ENCODE measurements at regions not wholly inside any gene's neighbourhood (a gene's known extent, or its start where the extent isn't known, plus 50 kb on each side); places are given as distances from the start of the nearest gene placed in this dataset.
A peak's percentile ranks its signal among the peaks of the same experiment; 100 is the strongest.

- no peak for TF ChIP-seq POLR2G (IDR thresholded peaks at IDR 0.05; ENCODE audit: low read depth, low read length)
- TF ChIP-seq SNIP1 (IDR thresholded peaks at IDR 0.05; ENCODE audit: low read depth): no peak
- TF ChIP-seq, protein P1, sequence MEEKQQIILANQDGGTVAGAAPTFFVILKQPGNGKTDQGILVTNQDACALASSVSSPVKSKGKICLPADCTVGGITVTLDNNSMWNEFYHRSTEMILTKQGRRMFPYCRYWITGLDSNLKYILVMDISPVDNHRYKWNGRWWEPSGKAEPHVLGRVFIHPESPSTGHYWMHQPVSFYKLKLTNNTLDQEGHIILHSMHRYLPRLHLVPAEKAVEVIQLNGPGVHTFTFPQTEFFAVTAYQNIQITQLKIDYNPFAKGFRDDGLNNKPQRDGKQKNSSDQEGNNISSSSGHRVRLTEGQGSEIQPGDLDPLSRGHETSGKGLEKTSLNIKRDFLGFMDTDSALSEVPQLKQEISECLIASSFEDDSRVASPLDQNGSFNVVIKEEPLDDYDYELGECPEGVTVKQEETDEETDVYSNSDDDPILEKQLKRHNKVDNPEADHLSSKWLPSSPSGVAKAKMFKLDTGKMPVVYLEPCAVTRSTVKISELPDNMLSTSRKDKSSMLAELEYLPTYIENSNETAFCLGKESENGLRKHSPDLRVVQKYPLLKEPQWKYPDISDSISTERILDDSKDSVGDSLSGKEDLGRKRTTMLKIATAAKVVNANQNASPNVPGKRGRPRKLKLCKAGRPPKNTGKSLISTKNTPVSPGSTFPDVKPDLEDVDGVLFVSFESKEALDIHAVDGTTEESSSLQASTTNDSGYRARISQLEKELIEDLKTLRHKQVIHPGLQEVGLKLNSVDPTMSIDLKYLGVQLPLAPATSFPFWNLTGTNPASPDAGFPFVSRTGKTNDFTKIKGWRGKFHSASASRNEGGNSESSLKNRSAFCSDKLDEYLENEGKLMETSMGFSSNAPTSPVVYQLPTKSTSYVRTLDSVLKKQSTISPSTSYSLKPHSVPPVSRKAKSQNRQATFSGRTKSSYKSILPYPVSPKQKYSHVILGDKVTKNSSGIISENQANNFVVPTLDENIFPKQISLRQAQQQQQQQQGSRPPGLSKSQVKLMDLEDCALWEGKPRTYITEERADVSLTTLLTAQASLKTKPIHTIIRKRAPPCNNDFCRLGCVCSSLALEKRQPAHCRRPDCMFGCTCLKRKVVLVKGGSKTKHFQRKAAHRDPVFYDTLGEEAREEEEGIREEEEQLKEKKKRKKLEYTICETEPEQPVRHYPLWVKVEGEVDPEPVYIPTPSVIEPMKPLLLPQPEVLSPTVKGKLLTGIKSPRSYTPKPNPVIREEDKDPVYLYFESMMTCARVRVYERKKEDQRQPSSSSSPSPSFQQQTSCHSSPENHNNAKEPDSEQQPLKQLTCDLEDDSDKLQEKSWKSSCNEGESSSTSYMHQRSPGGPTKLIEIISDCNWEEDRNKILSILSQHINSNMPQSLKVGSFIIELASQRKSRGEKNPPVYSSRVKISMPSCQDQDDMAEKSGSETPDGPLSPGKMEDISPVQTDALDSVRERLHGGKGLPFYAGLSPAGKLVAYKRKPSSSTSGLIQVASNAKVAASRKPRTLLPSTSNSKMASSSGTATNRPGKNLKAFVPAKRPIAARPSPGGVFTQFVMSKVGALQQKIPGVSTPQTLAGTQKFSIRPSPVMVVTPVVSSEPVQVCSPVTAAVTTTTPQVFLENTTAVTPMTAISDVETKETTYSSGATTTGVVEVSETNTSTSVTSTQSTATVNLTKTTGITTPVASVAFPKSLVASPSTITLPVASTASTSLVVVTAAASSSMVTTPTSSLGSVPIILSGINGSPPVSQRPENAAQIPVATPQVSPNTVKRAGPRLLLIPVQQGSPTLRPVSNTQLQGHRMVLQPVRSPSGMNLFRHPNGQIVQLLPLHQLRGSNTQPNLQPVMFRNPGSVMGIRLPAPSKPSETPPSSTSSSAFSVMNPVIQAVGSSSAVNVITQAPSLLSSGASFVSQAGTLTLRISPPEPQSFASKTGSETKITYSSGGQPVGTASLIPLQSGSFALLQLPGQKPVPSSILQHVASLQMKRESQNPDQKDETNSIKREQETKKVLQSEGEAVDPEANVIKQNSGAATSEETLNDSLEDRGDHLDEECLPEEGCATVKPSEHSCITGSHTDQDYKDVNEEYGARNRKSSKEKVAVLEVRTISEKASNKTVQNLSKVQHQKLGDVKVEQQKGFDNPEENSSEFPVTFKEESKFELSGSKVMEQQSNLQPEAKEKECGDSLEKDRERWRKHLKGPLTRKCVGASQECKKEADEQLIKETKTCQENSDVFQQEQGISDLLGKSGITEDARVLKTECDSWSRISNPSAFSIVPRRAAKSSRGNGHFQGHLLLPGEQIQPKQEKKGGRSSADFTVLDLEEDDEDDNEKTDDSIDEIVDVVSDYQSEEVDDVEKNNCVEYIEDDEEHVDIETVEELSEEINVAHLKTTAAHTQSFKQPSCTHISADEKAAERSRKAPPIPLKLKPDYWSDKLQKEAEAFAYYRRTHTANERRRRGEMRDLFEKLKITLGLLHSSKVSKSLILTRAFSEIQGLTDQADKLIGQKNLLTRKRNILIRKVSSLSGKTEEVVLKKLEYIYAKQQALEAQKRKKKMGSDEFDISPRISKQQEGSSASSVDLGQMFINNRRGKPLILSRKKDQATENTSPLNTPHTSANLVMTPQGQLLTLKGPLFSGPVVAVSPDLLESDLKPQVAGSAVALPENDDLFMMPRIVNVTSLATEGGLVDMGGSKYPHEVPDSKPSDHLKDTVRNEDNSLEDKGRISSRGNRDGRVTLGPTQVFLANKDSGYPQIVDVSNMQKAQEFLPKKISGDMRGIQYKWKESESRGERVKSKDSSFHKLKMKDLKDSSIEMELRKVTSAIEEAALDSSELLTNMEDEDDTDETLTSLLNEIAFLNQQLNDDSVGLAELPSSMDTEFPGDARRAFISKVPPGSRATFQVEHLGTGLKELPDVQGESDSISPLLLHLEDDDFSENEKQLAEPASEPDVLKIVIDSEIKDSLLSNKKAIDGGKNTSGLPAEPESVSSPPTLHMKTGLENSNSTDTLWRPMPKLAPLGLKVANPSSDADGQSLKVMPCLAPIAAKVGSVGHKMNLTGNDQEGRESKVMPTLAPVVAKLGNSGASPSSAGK (IDR thresholded peaks at IDR 0.05): no peak
- TF ChIP-seq ZNF134 (CRISPR knock-in tag; conservative IDR thresholded peaks at IDR 0.05): no peak
- TF ChIP-seq NR0B1 (IDR thresholded peaks at IDR 0.05; ENCODE audit: partially characterized antibody): no peak
- TF ChIP-seq ZNF79 (CRISPR knock-in tag; IDR thresholded peaks at IDR 0.05; ENCODE audit: low read depth): no peak
- peak; percentile 88 for TF ChIP-seq FOXJ2 (tag; IDR thresholded peaks at IDR 0.05)
- TF ChIP-seq ZNF584 (CRISPR knock-in tag; IDR thresholded peaks at IDR 0.05; ENCODE audit: low read depth): no peak
- TF ChIP-seq FOXA3 (CRISPR knock-in tag; conservative IDR thresholded peaks at IDR 0.05 in 1 of 2, IDR thresholded peaks at IDR 0.05 in 1 of 2): peak in 1 of 2 experiments; percentile 53; a peak in 1 of 4 replicates
- TF ChIP-seq ZNF232 (CRISPR knock-in tag; IDR thresholded peaks at IDR 0.05): no peak
- TF ChIP-seq MEIS2 (IDR thresholded peaks at IDR 0.05; ENCODE audit: partially characterized antibody): peak; percentile 28
Measured at GRCh38 chr5:72647806-72648205, 140.6 kb upstream of the ZNF366 start (continued).
